ENCODE measurements at regions not wholly inside any gene's neighbourhood (a gene's known extent, or its start where the extent isn't known, plus 50 kb on each side); places are given as distances from the start of the nearest gene placed in this dataset.

DNA sequence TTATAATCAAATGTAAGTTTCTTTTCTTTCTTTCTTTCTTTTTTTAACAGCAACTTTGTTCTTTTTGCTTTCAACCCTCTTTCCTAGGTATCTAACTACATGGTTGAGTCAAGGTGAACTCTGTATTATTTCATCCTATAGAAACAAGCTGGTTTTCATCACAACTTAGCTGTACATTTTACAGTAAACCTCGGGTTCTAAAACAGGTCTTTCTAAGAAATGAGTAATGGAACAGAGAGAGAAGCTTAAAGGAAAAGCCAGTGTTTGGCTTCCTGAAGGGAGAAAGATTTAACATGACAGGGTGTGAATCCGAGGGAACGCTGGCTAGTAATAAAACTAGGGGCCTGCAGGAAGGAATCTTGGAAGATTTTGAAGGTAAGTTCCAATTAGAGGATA is 143.4 kb upstream of the ITGB1 start:
- H3K9me3 Mint-ChIP-seq = peaks cover 9% of the 10 kb centered on the region
- no peak for DNase-seq (ENCODE audit: extremely low spot score, unreplicated experiment)
- no peaks in the 10 kb centered on the region for H3K4me1 Mint-ChIP-seq (ENCODE audit: unreplicated experiment)
- H3K4me3 Mint-ChIP-seq = no peak overlapping the region
- H3K36me3 Mint-ChIP-seq = peaks cover 4% of the 10 kb centered on the region
- no peak overlapping the region for H3K27ac Mint-ChIP-seq
- TF ChIP-seq, protein P1, sequence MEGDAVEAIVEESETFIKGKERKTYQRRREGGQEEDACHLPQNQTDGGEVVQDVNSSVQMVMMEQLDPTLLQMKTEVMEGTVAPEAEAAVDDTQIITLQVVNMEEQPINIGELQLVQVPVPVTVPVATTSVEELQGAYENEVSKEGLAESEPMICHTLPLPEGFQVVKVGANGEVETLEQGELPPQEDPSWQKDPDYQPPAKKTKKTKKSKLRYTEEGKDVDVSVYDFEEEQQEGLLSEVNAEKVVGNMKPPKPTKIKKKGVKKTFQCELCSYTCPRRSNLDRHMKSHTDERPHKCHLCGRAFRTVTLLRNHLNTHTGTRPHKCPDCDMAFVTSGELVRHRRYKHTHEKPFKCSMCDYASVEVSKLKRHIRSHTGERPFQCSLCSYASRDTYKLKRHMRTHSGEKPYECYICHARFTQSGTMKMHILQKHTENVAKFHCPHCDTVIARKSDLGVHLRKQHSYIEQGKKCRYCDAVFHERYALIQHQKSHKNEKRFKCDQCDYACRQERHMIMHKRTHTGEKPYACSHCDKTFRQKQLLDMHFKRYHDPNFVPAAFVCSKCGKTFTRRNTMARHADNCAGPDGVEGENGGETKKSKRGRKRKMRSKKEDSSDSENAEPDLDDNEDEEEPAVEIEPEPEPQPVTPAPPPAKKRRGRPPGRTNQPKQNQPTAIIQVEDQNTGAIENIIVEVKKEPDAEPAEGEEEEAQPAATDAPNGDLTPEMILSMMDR (conservative IDR thresholded peaks at IDR 0.05) = no peak
- H3K27me3 Mint-ChIP-seq = no peaks in the 10 kb centered on the region

GRCh38 chr10:33100781-33101391 is 142.9 kb upstream of the ITGB1 start:
- H3K4me1 Mint-ChIP-seq (ENCODE audit: unreplicated experiment) = no peaks in the 10 kb centered on the region
- no peak overlapping the region for H3K27ac Mint-ChIP-seq
- no peak overlapping the region for H3K4me3 Mint-ChIP-seq
- TF ChIP-seq, protein P1 (conservative IDR thresholded peaks at IDR 0.05) = no peak
- H3K36me3 Mint-ChIP-seq = peaks cover 4% of the 10 kb centered on the region
- no peaks in the 10 kb centered on the region for H3K27me3 Mint-ChIP-seq
- peaks cover 9% of the 10 kb centered on the region for H3K9me3 Mint-ChIP-seq
- DNase-seq (ENCODE audit: extremely low spot score, unreplicated experiment) = no peak

- peaks cover 7% of the 10 kb centered on the region for H3K36me3 Mint-ChIP-seq
- TF ChIP-seq, protein P1 (conservative IDR thresholded peaks at IDR 0.05) = no peak
- DNase-seq (ENCODE audit: extremely low spot score, unreplicated experiment) = no peak
- H3K27ac Mint-ChIP-seq = no peak overlapping the region
- no peaks in the 10 kb centered on the region for H3K27me3 Mint-ChIP-seq
- no peaks in the 10 kb centered on the region for H3K4me1 Mint-ChIP-seq (ENCODE audit: unreplicated experiment)
- peaks cover 13% of the 10 kb centered on the region for H3K9me3 Mint-ChIP-seq
- no peak overlapping the region for H3K4me3 Mint-ChIP-seq
Observed at GRCh38 chr10:33099748-33100147, 141.7 kb upstream of the ITGB1 start.

DNA sequence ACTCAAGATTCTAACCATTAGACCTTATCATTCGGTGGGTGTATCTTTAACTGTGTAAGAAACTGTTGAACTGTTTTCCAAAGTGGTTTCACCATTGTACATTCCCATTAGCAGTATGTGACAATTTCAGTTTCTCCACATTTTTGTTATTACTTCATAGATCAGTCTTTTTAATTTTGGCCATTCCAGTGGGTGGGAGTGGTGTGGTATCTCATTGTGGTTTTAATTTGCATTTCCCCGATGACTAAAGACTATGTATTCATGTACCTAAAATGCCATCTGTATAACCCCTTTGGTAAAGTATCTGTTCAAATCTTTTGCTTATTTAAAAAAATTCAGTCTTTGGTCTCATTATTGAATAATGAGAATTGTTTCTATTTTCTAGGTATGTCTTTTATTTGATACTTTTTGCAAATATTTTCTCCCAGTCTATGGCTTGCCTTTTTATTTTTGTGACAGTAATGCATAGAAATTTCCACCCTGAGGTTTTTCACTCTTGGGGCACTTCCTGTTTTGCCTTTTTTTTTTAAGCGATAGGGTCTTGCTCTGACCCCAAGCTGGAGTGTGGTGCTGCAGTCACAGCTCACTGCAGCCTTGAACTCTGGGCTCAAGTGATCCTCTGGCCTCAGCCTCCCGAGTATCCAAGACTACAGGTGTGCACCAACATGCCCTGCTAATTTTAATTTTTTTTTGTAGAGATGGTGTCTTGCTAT is 141.1 kb upstream of the ITGB1 start:
- Mint-ChIP-seq H3K36me3 (peaks cover 9% of the 10 kb centered on the region), H3K9me3 (peaks cover 15% of the 10 kb centered on the region), H3K4me1 (ENCODE audit: unreplicated experiment) (no peaks in the 10 kb centered on the region), H3K4me3 (no peak overlapping the region), H3K27ac (no peak overlapping the region), H3K27me3 (no peaks in the 10 kb centered on the region)
- DNase-seq (ENCODE audit: extremely low spot score, unreplicated experiment) = no peak
- TF ChIP-seq, protein P1 (conservative IDR thresholded peaks at IDR 0.05) = no peak

GRCh38 chr10:33095867-33096815 is 138.1 kb upstream of the ITGB1 start:
- no peaks in the 10 kb centered on the region for H3K27me3 Mint-ChIP-seq

More at GRCh38 chr10:33095867-33096815, 138.1 kb upstream of the ITGB1 start:
- Mint-ChIP-seq H3K36me3 (peaks cover 9% of the 10 kb centered on the region), H3K9me3 (peaks cover 16% of the 10 kb centered on the region), H3K27ac (no peak overlapping the region), H3K4me1 (ENCODE audit: unreplicated experiment) (no peaks in the 10 kb centered on the region), H3K4me3 (no peak overlapping the region)
- no peak for DNase-seq (ENCODE audit: extremely low spot score, unreplicated experiment)
- TF ChIP-seq, protein P1 (conservative IDR thresholded peaks at IDR 0.05) = no peak
